ENCODE measurements at regions not wholly inside any gene's neighbourhood (a gene's known extent, or its start where the extent isn't known, plus 50 kb on each side); places are given as distances from the start of the nearest gene placed in this dataset.

GRCh38 chr9:99624499-99625233 is 197.0 kb upstream of the NR4A3 start:
- TF ChIP-seq, protein P1, sequence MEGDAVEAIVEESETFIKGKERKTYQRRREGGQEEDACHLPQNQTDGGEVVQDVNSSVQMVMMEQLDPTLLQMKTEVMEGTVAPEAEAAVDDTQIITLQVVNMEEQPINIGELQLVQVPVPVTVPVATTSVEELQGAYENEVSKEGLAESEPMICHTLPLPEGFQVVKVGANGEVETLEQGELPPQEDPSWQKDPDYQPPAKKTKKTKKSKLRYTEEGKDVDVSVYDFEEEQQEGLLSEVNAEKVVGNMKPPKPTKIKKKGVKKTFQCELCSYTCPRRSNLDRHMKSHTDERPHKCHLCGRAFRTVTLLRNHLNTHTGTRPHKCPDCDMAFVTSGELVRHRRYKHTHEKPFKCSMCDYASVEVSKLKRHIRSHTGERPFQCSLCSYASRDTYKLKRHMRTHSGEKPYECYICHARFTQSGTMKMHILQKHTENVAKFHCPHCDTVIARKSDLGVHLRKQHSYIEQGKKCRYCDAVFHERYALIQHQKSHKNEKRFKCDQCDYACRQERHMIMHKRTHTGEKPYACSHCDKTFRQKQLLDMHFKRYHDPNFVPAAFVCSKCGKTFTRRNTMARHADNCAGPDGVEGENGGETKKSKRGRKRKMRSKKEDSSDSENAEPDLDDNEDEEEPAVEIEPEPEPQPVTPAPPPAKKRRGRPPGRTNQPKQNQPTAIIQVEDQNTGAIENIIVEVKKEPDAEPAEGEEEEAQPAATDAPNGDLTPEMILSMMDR (IDR thresholded peaks at IDR 0.05; ENCODE audit: insufficient read depth, low read length) = no peak
- TF ChIP-seq POLR2AphosphoS5 (IDR thresholded peaks at IDR 0.05; ENCODE audit: low read depth) (no peak), GABPA (IDR thresholded peaks at IDR 0.05; ENCODE audit: low read depth) (no peak), REST (IDR thresholded peaks at IDR 0.05; ENCODE audit: insufficient replicate concordance, low read depth) (no peak)

Measured in HL-60 (cell line).